ENCODE measurements at regions not wholly inside any gene's neighbourhood (a gene's known extent, or its start where the extent isn't known, plus 50 kb on each side); places are given as distances from the start of the nearest gene placed in this dataset.

DNA sequence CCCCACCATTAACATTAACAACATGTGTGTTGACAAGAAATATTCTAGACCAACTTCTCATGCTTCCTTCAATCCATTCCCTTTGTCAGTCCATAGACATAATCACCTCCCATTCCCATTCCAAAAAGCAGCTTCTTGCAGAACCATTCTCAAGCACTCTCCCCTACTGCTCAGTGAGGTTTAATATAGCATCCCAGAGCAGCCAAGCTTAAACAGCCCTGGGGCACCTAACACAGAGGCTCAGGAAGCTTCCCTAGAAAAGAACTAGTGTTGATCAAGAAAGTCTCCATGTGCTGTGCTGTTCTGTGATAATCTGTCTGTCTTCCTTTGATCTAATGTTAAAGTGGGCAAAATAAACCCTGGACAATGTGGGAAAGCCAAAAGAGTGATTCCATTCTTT is 174.2 kb upstream of the NOCT start:
- no peaks in the 10 kb centered on the region for H3K4me1 ChIP-seq
- no peaks in the 10 kb centered on the region for H3K9me3 ChIP-seq (replicated peaks in 1 of 11)
- no peak overlapping the region for H3K9ac ChIP-seq
- H3K27me3 ChIP-seq = no peaks in the 10 kb centered on the region
- no peak overlapping the region for H3K4me2 ChIP-seq
- no peak overlapping the region for H3K4me3 ChIP-seq
- H3K27ac ChIP-seq = no peak overlapping the region
- H3K36me3 ChIP-seq = no peaks in the 10 kb centered on the region
- no peaks in the 10 kb centered on the region for H4K20me1 ChIP-seq
- no peak for TF ChIP-seq Cebpa-rat (IDR thresholded peaks at IDR 0.05)

DNA sequence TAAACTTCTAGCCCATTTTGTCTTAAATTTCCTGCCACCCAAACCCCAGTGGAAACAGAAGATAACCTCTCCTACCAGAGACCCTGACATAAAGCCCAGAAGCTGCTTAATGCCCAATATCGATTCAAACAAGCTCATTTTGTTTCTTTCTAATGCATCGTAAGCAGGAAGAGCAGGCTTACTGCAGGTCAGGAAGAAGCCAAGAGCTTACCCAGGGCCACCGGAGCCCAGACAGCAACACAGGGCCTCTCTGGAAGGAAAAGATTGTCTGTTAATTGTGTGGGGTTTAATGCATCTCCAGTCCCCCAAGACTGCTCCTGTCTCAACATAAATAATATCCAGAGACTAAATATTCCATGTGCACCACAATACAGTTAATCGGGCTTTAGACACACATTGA is 177.3 kb upstream of the NOCT start:
- Histone ChIP-seq H3K4me2 (no peak overlapping the region), H3K27me3 (no peaks in the 10 kb centered on the region), H3K9ac (no peak overlapping the region), H4K20me1 (no peaks in the 10 kb centered on the region), H3K9me3 (replicated peaks in 1 of 11) (no peaks in the 10 kb centered on the region), H3K27ac (no peak overlapping the region), H3K4me3 (no peak overlapping the region), H3K4me1 (peaks cover 0 to 15% (median 0%) of the 10 kb centered on the region in 10 experiments; a peak in 4 of 20 replicates), H3K36me3 (no peaks in the 10 kb centered on the region)
- no peak for TF ChIP-seq Cebpa-rat (IDR thresholded peaks at IDR 0.05)

DNA sequence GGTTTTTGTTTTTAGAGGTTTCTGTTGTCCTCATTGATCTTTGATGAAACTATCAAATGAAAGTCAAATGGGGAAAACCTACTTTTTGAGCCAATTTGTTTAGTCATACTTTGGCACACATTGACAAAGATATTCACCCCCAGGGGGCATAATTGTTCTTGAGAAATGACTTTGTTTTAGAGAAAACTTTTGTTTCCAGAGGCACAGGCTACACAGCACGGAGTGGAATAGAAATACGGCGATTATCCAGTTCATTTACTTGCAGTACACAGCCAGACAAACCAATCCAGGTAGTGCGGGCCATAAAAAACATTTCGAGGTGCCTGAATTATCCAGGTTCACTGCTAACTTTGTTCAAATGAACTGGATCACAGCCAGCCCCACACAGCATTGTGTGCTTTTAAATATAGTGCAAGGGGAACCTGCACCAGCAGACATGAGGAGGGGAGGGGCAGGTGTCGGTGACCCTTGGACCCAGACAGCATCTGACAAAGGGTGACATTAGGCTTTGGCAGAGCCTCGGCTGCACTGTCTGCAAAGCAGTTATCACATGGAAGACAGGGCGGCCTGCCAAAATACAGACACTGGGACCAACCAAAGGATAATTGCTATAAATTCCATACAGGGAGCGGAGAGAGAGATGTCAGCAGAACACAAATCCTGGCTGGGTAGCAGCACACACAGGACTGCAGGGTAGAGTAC is 179.6 kb upstream of the NOCT start:
- H3K27me3 ChIP-seq = no peaks in the 10 kb centered on the region
- no peak overlapping the region for H3K4me3 ChIP-seq
- H3K9ac ChIP-seq = no peak overlapping the region
- no peaks in the 10 kb centered on the region for H4K20me1 ChIP-seq
- peaks cover 0 to 18% (median 0%) of the 10 kb centered on the region in 10 experiments; a peak in 4 of 20 replicates for H3K4me1 ChIP-seq
- no peak for TF ChIP-seq Cebpa-rat (IDR thresholded peaks at IDR 0.05)
- H3K9me3 ChIP-seq (replicated peaks in 1 of 11) = no peaks in the 10 kb centered on the region
- H3K36me3 ChIP-seq = no peaks in the 10 kb centered on the region
- H3K4me2 ChIP-seq = no peak overlapping the region
- H3K27ac ChIP-seq = no peak overlapping the region

DNA sequence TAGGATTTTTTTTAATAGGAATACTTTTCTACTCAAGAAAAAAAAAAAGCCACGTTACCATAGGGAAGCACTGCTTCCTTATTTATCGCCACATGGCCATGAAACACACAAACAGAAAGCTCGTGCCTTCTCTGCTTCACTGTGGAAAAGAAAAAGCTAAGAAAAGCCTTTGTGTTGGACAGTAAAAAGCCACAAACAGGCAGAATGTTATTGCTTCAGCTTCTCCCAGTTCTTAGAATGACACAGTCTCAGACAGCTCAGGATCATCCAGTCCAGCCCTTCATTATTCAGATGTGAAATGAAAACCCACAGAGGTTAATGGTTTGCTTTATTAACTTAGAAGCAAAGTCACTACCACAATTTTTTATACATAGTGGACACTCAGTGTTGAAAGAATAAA is 181.6 kb upstream of the NOCT start:
- peaks cover 0 to 18% (median 0%) of the 10 kb centered on the region in 10 experiments; a peak in 4 of 20 replicates for H3K4me1 ChIP-seq
- no peaks in the 10 kb centered on the region for H4K20me1 ChIP-seq
- no peak for TF ChIP-seq Cebpa-rat (IDR thresholded peaks at IDR 0.05)
- no peaks in the 10 kb centered on the region for H3K27me3 ChIP-seq
- peak overlapping the region in 4 of 11 experiments; percentile 13 to 69 (median 47); a peak in 6 of 22 replicates for H3K4me2 ChIP-seq
- peak overlapping the region in 3 of 11 experiments; percentile 23 to 48 (median 47); a peak in 4 of 22 replicates for H3K27ac ChIP-seq
- peak overlapping the region in 4 of 11 experiments; percentile 24 to 61 (median 54); a peak in 6 of 22 replicates for H3K9ac ChIP-seq
- H3K36me3 ChIP-seq = no peaks in the 10 kb centered on the region
- no peaks in the 10 kb centered on the region for H3K9me3 ChIP-seq (replicated peaks in 1 of 11)
- no peak overlapping the region for H3K4me3 ChIP-seq

DNA sequence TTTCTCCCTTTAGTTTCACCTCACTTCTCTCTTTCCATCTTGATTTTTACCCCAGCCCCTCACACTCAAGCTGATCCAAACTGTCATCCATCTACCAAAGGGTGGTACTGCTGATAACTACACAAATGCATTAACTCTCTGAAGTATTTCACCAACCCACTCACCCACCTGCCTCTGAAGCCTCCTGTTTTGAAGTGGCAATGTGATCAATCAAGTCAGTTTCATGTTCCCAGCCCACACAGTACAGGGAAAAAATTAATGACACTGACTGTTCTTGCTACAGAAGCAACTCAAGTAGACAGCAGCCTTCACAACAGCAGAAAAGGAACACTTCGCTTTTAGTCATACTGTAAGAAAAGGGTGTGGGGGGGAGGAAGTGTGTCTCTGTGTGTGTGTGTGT is 183.0 kb upstream of the NOCT start:
- no peaks in the 10 kb centered on the region for H3K36me3 ChIP-seq
- no peak overlapping the region for H3K4me3 ChIP-seq
- no peaks in the 10 kb centered on the region for H3K9me3 ChIP-seq (replicated peaks in 1 of 11)
- H3K9ac ChIP-seq = no peak overlapping the region
- H3K27me3 ChIP-seq = no peaks in the 10 kb centered on the region
- H3K4me2 ChIP-seq = no peak overlapping the region
- H3K27ac ChIP-seq = no peak overlapping the region
- H4K20me1 ChIP-seq = no peaks in the 10 kb centered on the region
- TF ChIP-seq Cebpa-rat (IDR thresholded peaks at IDR 0.05) = no peak
- H3K4me1 ChIP-seq = peaks cover 0 to 18% (median 0%) of the 10 kb centered on the region in 10 experiments; a peak in 4 of 20 replicates

DNA sequence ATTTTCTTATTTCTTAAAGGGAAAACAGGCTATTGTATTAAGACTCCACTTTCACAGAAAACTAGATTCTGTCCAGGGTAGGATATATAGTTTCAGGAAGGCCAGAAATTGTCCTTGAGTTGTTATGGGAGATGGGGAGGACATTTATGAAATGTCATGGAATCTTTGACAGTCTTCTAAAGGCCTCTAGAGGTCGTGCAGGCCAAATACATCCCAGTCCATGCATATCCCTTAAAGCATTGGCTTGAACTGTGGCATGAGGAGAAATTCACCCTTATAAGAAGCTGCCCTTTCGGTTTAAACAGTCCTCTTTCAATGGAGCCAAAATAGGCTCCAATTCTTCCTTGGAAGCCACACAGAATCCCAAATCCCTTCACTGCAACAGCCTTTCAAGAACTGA is 183.6 kb upstream of the NOCT start:
- Histone ChIP-seq H3K4me3 (no peak overlapping the region), H3K36me3 (no peaks in the 10 kb centered on the region), H3K4me1 (peaks cover 0 to 18% (median 0%) of the 10 kb centered on the region in 10 experiments; a peak in 4 of 20 replicates), H4K20me1 (no peaks in the 10 kb centered on the region), H3K9ac (no peak overlapping the region), H3K9me3 (replicated peaks in 1 of 11) (no peaks in the 10 kb centered on the region), H3K4me2 (no peak overlapping the region), H3K27ac (no peak overlapping the region), H3K27me3 (no peaks in the 10 kb centered on the region)
- no peak for TF ChIP-seq Cebpa-rat (IDR thresholded peaks at IDR 0.05)

DNA sequence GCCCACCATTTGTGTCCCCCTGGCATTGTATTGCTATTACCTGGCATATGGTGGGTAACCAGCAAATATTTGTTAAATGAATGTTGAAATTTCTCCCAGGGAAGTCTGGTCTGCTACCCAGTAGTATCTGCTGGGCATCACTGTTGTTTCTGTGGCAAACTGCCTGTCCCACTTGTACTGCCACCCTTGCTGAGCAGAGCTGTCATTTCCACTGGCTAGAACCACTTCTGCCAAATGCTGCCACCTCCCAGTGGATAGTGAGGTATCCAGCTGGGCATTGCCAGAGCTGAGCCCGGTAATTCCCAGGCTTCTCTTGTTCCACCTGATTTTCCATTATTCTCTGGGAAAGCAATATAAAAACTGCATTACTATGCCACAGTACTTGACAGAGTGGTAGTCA is 186.7 kb upstream of the NOCT start:
- H3K27me3 ChIP-seq = no peaks in the 10 kb centered on the region
- no peak overlapping the region for H3K4me2 ChIP-seq
- H3K4me1 ChIP-seq = peaks cover 0 to 9% (median 0%) of the 10 kb centered on the region in 10 experiments; a peak in 4 of 20 replicates
- no peak for TF ChIP-seq Cebpa-rat (IDR thresholded peaks at IDR 0.05)
- H3K9me3 ChIP-seq (replicated peaks in 1 of 11) = no peaks in the 10 kb centered on the region
- no peak overlapping the region for H3K27ac ChIP-seq
- H3K4me3 ChIP-seq = no peak overlapping the region
- H3K9ac ChIP-seq = no peak overlapping the region
- no peaks in the 10 kb centered on the region for H4K20me1 ChIP-seq
- no peaks in the 10 kb centered on the region for H3K36me3 ChIP-seq

DNA sequence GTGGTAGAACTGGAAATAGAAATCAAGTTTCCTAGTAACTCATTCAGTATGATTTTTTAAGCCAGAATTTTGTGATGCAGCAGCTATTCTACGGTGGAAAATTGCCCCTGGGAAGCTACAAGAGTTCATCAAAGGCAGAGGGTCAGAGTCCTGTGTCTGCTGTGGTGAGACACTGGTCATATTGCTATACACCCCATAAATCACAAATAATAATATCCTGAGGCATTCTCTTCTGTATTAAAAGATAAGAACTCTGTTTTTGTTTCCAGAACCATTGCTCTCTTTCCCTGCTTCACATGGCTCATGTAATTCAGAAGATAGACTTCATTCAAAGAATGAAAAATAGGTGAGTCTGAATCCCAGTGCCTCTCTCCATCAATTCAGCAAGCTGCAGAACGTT is 188.8 kb upstream of the NOCT start:
- Histone ChIP-seq H3K4me1 (peaks cover 0 to 3% (median under 1%) of the 10 kb centered on the region in 10 experiments; a peak in 8 of 20 replicates), H3K36me3 (no peaks in the 10 kb centered on the region), H3K9ac (no peak overlapping the region), H3K27me3 (no peaks in the 10 kb centered on the region), H3K9me3 (replicated peaks in 1 of 11) (no peaks in the 10 kb centered on the region), H3K4me3 (no peak overlapping the region), H4K20me1 (no peaks in the 10 kb centered on the region), H3K27ac (no peak overlapping the region), H3K4me2 (no peak overlapping the region)
- TF ChIP-seq Cebpa-rat (IDR thresholded peaks at IDR 0.05) = no peak

DNA sequence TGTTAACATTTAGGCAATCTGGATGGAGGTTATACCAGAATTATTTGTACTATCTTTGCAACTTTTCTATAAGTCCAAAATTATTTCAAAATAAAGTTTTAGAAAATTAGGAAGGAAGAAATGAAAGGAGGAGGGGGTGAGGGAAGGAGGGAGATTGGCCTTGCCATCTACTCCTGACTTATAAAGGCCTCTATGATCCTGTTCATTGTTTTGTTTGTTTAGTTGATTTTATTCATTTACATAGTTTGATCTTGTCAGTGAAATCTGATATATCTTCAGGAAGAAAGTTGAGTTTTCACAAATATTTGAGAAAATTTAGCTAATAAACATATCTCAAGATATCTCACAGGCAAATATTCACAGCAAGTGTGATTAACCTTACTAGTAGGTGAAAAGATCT is 189.3 kb upstream of the NOCT start:
- H4K20me1 ChIP-seq = no peaks in the 10 kb centered on the region
- H3K27me3 ChIP-seq = no peaks in the 10 kb centered on the region
- no peak overlapping the region for H3K9ac ChIP-seq
- H3K27ac ChIP-seq = no peak overlapping the region
- H3K9me3 ChIP-seq (replicated peaks in 1 of 11) = no peaks in the 10 kb centered on the region
- H3K4me3 ChIP-seq = no peak overlapping the region
- TF ChIP-seq Cebpa-rat (IDR thresholded peaks at IDR 0.05) = no peak
- peaks cover 0 to 7% (median 4%) of the 10 kb centered on the region in 10 experiments; a peak in 8 of 20 replicates for H3K4me1 ChIP-seq
- H3K4me2 ChIP-seq = no peak overlapping the region
- no peaks in the 10 kb centered on the region for H3K36me3 ChIP-seq

DNA sequence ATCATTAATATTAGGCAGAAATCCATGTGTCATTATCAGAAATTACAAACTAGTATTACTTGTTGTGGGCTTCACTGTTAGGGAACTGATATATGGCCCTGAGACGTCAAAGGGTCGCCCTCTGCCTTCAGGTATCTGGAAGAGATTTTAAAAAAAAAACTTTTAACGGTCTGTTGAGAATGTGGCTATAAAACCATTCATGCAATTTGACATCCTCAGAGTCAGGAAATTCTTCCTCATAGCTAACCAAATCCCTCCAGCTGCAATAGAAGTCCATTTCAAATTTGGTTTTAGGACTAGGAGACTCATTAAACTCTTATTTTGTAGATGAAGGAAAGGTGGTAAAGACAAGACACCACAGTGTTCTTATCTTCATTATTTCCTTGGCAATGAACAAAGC is 194.2 kb upstream of the NOCT start:
- Histone ChIP-seq H3K27ac (no peak overlapping the region), H4K20me1 (no peaks in the 10 kb centered on the region), H3K4me2 (peak overlapping the region in 6 of 11 experiments; percentile 23 to 54 (median 42); a peak in 12 of 22 replicates), H3K4me3 (no peak overlapping the region), H3K36me3 (no peaks in the 10 kb centered on the region), H3K9me3 (replicated peaks in 1 of 11) (peaks cover 0 to 17% (median 6%) of the 10 kb centered on the region in 11 experiments; a peak in 10 of 22 replicates), H3K4me1 (peaks cover 0 to 9% (median 6%) of the 10 kb centered on the region in 10 experiments; a peak in 8 of 20 replicates), H3K9ac (no peak overlapping the region), H3K27me3 (no peaks in the 10 kb centered on the region)
- no peak for TF ChIP-seq Cebpa-rat (IDR thresholded peaks at IDR 0.05)
